RWPE2 (cell line): ENCODE measurements at regions not wholly inside any gene's neighbourhood (a gene's known extent, or its start where the extent isn't known, plus 50 kb on each side); places are given as distances from the start of the nearest gene placed in this dataset.
"Not testable (repeated sequence)": the region's sequence is repeated elsewhere in the genome, so short reads cannot be mapped to it uniquely, and the experiment has no call there.

Experiments used
- ATAC-seq: fragments of 200-7000 bp; cut with Tn5 transposase; 3 replicates; pipeline ENCODE4 v1.9.1; 2021; ENCODE audit warnings: low read depth
- DNase-seq: peaks from one replicate; pipeline ENCODE4 v3.0.0-alpha.2; 2020; ENCODE audit warnings: low spot score
- H3K27ac ChIP-seq: fragments of 450-650 bp; 2 replicates; pipeline ENCODE4 v1.5.1; 2017; ENCODE audit warnings: mild to moderate bottlenecking; ENCODE audit not compliant: poor library complexity, severe bottlenecking
- H3K27me3 ChIP-seq: fragments of 250-450 bp; sonication (Bioruptor Pico); 2 replicates; pipeline ENCODE4 v1.5.1; 2021; ENCODE audit warnings: mild to moderate bottlenecking, moderate library complexity; ENCODE audit not compliant: insufficient read depth, poor library complexity, severe bottlenecking
- H3K36me3 ChIP-seq: fragments of 250-450 bp; sonication (Bioruptor Pico); 2 replicates; pipeline ENCODE4 v1.5.1; 2020; ENCODE audit warnings: low read depth, mild to moderate bottlenecking, moderate library complexity
- H3K4me1 ChIP-seq: fragments of 250-450 bp; sonication (Bioruptor Pico); 2 replicates; pipeline ENCODE4 v1.5.1; 2021; ENCODE audit warnings: mild to moderate bottlenecking, moderate library complexity; ENCODE audit not compliant: insufficient read depth, poor library complexity, severe bottlenecking
- H3K4me3 ChIP-seq: fragments of 250-450 bp; sonication (Bioruptor Pico); 2 replicates; pipeline ENCODE4 v1.5.1; 2021; ENCODE audit warnings: mild to moderate bottlenecking, moderate library complexity; ENCODE audit not compliant: severe bottlenecking
- H3K9me3 ChIP-seq: fragments of 250-450 bp; sonication (Bioruptor Pico); 2 replicates; pipeline ENCODE4 v1.5.1; 2021; ENCODE audit warnings: mild to moderate bottlenecking, moderate library complexity; ENCODE audit not compliant: severe bottlenecking
- CTCF ChIP-seq: fragments of 450-650 bp; IDR thresholded peaks from one replicate; pipeline ENCODE4 v1.5.1; 2017; ENCODE audit warnings: mild to moderate bottlenecking, moderate library complexity; ENCODE audit not compliant: poor library complexity, severe bottlenecking

- no peaks in the 10 kb centered on the region for H3K36me3 ChIP-seq
- H3K4me1 ChIP-seq = no peaks in the 10 kb centered on the region
- H3K27ac ChIP-seq = no peak overlapping the region
- no peak overlapping the region for H3K4me3 ChIP-seq
- H3K9me3 ChIP-seq = no peaks in the 10 kb centered on the region
- H3K27me3 ChIP-seq = no peaks in the 10 kb centered on the region
- DNase-seq (no peak), ATAC-seq (no peak)
- no peak for TF ChIP-seq CTCF
These were observed 335.8 kb downstream of the FAT4 start for GRCh38 chr4:125650557-125650956.

- not testable (repeated sequence) for H3K36me3 ChIP-seq, H3K27me3 ChIP-seq, H3K4me3 ChIP-seq, H3K27ac ChIP-seq, ATAC-seq, H3K9me3 ChIP-seq, DNase-seq, H3K4me1 ChIP-seq
These were observed 337.1 kb downstream of the FAT4 start for GRCh38 chr4:125651707-125652357.

- Histone ChIP-seq H3K36me3 (no peaks in the 10 kb centered on the region), H3K27me3 (no peaks in the 10 kb centered on the region), H3K4me1 (no peaks in the 10 kb centered on the region), H3K9me3 (no peaks in the 10 kb centered on the region), H3K27ac (no peak overlapping the region), H3K4me3 (no peak overlapping the region)
- ATAC-seq (no peak), DNase-seq (no peak)
- TF ChIP-seq CTCF = no peak
These were observed 344.0 kb downstream of the FAT4 start for GRCh38 chr4:125658773-125659172.

GRCh38 chr4:125663896-125664767, 349.4 kb downstream of the FAT4 start:
- Histone ChIP-seq H3K27ac (no peak overlapping the region), H3K9me3 (no peaks in the 10 kb centered on the region), H3K4me3 (no peak overlapping the region), H3K36me3 (no peaks in the 10 kb centered on the region), H3K4me1 (no peaks in the 10 kb centered on the region), H3K27me3 (no peaks in the 10 kb centered on the region)
- no peak for TF ChIP-seq CTCF
- no peak for DNase-seq
- ATAC-seq = no peak

GRCh38 chr4:125666635-125667034, 351.9 kb downstream of the FAT4 start:
- ATAC-seq (no peak), DNase-seq (no peak)
- no peaks in the 10 kb centered on the region for H3K4me1 ChIP-seq

More at GRCh38 chr4:125666635-125667034, 351.9 kb downstream of the FAT4 start:
- Histone ChIP-seq H3K9me3 (no peaks in the 10 kb centered on the region), H3K27ac (no peak overlapping the region), H3K4me3 (no peak overlapping the region), H3K27me3 (no peaks in the 10 kb centered on the region), H3K36me3 (no peaks in the 10 kb centered on the region)
- TF ChIP-seq CTCF = no peak
